HUES6 (cell line): ENCODE measurements at regions not wholly inside any gene's neighbourhood (a gene's known extent, or its start where the extent isn't known, plus 50 kb on each side); places are given as distances from the start of the nearest gene placed in this dataset.

Experiments
- H3K27ac ChIP-seq: 2 replicates; pipeline ENCODE4 v1.7.0; 2013; ENCODE audit warnings: low read depth, mild to moderate bottlenecking, low read length, inconsistent platforms
- H3K27me3 ChIP-seq: 2 replicates; pipeline ENCODE4 v1.6.1; 2013; ENCODE audit warnings: low read length; ENCODE audit not compliant: control insufficient read depth, insufficient read depth
- H3K36me3 ChIP-seq: 2 replicates; pipeline ENCODE4 v1.6.1; 2013; ENCODE audit warnings: low read length; ENCODE audit not compliant: control insufficient read depth, insufficient read depth
- H3K4me1 ChIP-seq: 2 replicates; pipeline ENCODE4 v1.6.1; 2013; ENCODE audit warnings: low read length; ENCODE audit not compliant: control insufficient read depth, insufficient read depth
- H3K4me3 ChIP-seq: 2 replicates; pipeline ENCODE4 v1.5.1; 2013; ENCODE audit warnings: low read depth, low read length
- H3K9ac ChIP-seq: one replicate; pipeline ENCODE4 v1.6.1; 2013; ENCODE audit warnings: mild to moderate bottlenecking, low read length
- H3K9me3 ChIP-seq: 2 replicates; pipeline ENCODE4 v1.6.1; 2013; ENCODE audit warnings: low read depth, low read length; ENCODE audit not compliant: control insufficient read depth, insufficient read depth

GRCh38 chr7:13829231-13829630 lies 160.2 kb downstream of the ETV1 start:
- no peak overlapping the region for H3K9ac ChIP-seq
- H3K4me3 ChIP-seq: no peak overlapping the region
- no peak overlapping the region for H3K27ac ChIP-seq
- H3K4me1 ChIP-seq: peaks cover 3% of the 10 kb centered on the region
- H3K27me3 ChIP-seq: no peaks in the 10 kb centered on the region
- H3K36me3 ChIP-seq: no peaks in the 10 kb centered on the region
- no peaks in the 10 kb centered on the region for H3K9me3 ChIP-seq

- Histone ChIP-seq H3K36me3 (no peaks in the 10 kb centered on the region), H3K9me3 (no peaks in the 10 kb centered on the region), H3K9ac (no peak overlapping the region), H3K4me3 (no peak overlapping the region), H3K27ac (no peak overlapping the region), H3K4me1 (peaks cover 12% of the 10 kb centered on the region), H3K27me3 (no peaks in the 10 kb centered on the region)
Measured at GRCh38 chr7:13829914-13830900, 159.3 kb downstream of the ETV1 start.

- Histone ChIP-seq H3K4me3 (no peak overlapping the region), H3K9me3 (no peaks in the 10 kb centered on the region), H3K4me1 (peaks cover 17% of the 10 kb centered on the region), H3K27ac (no peak overlapping the region), H3K27me3 (no peaks in the 10 kb centered on the region), H3K36me3 (no peaks in the 10 kb centered on the region), H3K9ac (no peak overlapping the region)
Measured at GRCh38 chr7:13832346-13832745, 157.1 kb downstream of the ETV1 start.

- H3K9me3 ChIP-seq: no peaks in the 10 kb centered on the region
- H3K9ac ChIP-seq: no peak overlapping the region
- no peak overlapping the region for H3K27ac ChIP-seq
- no peaks in the 10 kb centered on the region for H3K27me3 ChIP-seq
- no peaks in the 10 kb centered on the region for H3K36me3 ChIP-seq
- no peak overlapping the region for H3K4me3 ChIP-seq
- peaks cover 17% of the 10 kb centered on the region for H3K4me1 ChIP-seq
Measured at GRCh38 chr7:13834328-13834761, 155.1 kb downstream of the ETV1 start.

- H3K4me3 ChIP-seq: no peak overlapping the region
- no peak overlapping the region for H3K9ac ChIP-seq
- no peak overlapping the region for H3K27ac ChIP-seq
- no peaks in the 10 kb centered on the region for H3K27me3 ChIP-seq
- no peaks in the 10 kb centered on the region for H3K36me3 ChIP-seq
- no peaks in the 10 kb centered on the region for H3K9me3 ChIP-seq
- H3K4me1 ChIP-seq: peaks cover 17% of the 10 kb centered on the region
Measured at GRCh38 chr7:13835442-13835841, 154.0 kb downstream of the ETV1 start.

- H3K9ac ChIP-seq: no peak overlapping the region
- H3K4me3 ChIP-seq: no peak overlapping the region
- no peaks in the 10 kb centered on the region for H3K9me3 ChIP-seq
- peaks cover 15% of the 10 kb centered on the region for H3K4me1 ChIP-seq
- no peaks in the 10 kb centered on the region for H3K36me3 ChIP-seq
- no peak overlapping the region for H3K27ac ChIP-seq
- no peaks in the 10 kb centered on the region for H3K27me3 ChIP-seq
Measured at GRCh38 chr7:13839063-13839462, 150.4 kb downstream of the ETV1 start.
